GM18499 (cell line): ENCODE measurements at regions not wholly inside any gene's neighbourhood (a gene's known extent, or its start where the extent isn't known, plus 50 kb on each side); places are given as distances from the start of the nearest gene placed in this dataset.

Experiments
- ATAC-seq: cut with Tn5 transposase; IDR thresholded peaks from one replicate; pipeline ENCODE4 v1.9.1; 2021; ENCODE audit warnings: moderate number of reproducible peaks; ENCODE audit not compliant: insufficient read depth, unreplicated experiment

DNA sequence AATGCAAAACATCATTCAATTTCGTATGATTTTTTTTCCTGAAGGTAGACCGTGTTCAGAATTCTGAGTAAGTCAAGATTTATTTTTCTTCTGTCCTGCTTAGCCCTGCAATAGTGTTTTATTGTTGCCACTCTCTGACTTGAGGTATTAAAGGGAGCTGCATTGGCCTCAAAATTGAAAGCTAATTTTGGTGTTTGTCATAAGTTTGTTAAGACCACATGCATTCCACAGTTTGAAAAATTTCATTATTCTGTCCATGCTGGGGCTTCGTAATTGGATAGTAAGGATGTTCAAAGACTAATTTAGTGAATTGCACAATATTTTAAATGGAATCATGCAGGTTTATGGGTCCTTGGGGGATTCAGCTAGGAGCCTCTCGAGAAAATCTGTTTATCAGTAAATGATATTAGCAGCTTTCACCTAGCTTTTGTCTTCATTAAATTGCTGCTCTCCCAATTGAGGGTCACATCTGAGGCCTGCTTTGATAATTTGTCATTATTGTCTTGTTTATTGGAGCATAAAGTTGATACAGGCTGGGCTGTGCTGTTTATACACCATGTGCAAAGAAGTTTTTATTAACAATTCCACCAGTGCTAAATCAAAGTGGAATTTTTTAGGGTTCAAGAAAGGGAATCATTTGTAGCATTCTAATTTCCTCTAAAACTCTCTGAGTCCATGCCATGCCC is 339.8 kb upstream of the OBI1 start:
- ATAC-seq = no peak

DNA sequence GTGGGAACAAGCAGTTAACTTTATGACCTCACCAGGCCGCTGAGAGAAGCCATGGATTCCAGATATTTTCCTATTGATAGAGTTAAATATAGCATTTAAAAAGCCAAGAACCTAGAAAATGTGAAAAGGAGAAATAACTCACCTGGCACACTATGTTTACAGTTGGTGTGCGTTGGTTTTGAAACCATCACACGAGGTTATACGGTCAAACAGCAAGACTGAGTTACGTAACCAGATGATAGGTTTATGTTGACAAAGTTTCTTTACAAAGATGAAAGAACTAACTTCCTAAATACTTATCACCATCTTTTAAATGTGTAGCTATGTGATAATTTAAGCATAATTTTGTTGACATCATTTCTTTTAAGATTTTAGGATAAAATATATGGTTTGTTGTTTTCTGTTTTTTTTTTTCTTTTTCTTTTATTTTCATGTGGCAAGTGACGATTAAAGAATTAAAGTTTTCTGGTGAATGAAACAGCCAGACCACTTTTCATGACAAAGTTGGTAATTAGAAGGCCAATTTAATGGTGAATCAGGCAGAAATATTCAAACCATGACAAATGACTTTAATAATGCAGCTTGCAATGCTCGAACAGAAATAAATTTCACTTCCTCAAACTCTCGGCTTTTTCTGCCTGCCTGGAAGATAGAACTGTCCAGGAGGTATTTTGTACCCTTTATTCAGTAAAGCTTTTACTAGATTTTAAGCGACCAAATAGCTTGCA is 339.1 kb upstream of the OBI1 start:
- no peak for ATAC-seq

DNA sequence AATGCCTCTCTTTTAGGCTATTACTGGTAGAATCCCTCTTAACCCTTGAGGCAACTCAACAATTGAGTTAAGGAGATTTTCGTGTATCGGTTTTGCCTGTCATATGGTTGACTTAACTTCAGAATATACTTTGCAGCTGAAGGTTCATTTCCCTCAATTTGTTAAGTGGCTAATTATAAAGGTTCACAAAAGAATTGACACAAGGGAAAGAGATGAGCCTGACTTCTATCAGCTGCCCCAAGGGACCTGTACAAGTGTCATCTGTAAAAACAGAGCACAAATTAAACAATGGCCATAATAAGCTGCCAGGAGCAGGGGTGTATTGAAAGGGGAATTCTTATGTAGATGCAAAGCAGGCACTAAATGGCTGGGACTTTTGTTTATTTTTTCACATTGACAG is 334.8 kb upstream of the OBI1 start:
- no peak for ATAC-seq

DNA sequence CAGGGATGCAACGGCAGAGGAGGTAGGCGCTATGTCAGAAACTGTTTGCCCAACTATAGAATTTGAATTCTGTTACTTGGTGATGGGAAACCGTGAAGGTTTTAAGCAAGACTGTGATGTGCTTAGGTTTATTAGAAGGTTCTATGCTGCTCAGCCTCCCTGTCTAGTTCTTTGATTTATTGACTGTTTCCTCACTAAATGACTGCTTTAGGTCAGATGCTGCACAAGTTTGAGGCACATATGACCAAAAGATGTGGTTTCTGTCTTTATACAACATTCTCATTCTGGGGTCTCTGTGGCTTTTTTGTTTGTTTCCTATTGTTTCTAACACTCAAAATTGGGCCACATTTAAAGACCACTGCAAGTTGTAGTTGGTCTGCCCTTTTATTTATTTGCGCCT is 323.0 kb upstream of the OBI1 start:
- ATAC-seq = no peak

DNA sequence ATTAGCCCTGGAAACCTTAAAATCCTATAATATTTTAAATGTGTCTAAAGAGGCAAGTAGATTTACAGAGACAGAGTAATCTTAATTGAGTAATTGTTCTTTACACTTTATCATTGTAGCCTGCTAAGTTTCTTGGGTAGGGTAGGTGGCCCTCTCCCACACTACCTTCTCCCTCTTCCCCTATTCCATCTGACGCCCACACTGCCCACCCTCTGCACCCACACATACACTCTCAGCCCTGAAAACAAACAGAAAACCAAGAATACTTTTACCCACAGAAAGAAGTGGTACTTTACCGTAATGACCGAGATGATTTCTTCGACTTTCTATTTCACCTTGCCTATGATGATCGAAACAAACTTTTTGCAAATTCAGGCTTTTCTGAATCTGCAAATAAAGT is 320.4 kb upstream of the OBI1 start:
- no peak for ATAC-seq

DNA sequence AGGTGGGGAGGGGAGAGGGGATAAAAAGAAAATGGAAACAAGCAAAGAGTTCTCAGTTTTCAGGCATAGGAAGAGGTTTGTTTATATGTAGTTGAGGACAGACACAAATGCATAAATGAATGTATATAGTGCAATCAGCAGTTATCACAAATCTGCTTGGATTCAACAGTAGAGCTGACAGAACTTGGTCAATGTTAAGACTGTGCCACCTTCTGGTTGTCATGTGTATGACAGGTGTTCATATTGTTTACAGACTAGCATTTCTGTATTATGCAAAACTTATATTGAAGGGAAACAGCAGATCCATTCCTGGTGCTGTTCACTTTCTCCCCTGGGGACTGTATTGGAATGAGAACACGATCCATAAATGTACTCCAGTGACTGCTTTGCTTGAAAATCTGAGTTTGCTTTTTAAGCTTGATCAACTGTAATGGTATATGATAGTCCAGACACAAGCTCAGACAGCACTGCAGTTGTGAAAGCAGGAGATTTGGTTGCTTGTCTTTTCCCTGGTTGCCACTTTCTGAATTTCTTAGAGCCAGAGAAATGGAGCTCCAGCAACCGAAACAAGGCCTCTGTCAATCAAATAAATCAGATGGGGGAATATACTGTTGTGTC is 319.5 kb upstream of the OBI1 start:
- peak; percentile 88 for ATAC-seq

DNA sequence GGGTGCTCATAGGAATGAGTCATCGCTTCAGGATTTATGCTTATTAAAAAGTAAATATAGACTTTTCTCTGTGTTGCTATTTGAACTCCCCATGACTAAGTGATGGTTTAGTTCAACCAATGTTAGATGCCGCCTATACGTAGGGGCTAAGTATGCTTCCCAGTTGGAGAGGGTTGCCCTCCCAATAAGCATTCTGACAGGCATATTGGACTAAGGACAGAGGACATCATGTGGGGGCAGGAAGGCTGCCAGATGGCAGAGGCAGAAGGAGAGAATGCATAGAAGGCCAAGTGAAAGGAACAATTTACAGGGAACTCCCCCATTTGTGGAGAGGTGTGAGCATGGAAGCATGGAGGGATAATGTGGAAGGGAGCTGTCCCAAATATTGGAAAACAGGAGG is 318.4 kb upstream of the OBI1 start:
- ATAC-seq = no peak

DNA sequence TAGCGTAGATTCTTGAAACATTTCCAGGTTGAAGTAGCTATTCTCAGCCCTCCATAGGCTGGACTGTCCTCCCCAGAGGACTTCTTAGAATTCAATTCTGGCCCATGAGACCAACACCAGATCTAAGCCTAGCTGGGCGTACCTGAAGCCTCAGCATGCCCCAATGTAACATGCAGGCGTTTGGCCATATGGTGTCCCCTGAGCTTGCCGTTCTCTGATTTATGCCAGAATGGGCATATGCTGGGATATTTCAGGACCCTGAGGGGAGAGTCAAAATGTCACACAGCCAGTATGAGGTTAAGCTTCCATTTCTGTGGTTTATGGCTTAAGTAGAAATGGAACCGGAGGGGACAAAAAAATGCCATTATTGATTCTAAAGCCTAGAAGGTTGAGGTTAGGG is 317.7 kb upstream of the OBI1 start:
- ATAC-seq = no peak

DNA sequence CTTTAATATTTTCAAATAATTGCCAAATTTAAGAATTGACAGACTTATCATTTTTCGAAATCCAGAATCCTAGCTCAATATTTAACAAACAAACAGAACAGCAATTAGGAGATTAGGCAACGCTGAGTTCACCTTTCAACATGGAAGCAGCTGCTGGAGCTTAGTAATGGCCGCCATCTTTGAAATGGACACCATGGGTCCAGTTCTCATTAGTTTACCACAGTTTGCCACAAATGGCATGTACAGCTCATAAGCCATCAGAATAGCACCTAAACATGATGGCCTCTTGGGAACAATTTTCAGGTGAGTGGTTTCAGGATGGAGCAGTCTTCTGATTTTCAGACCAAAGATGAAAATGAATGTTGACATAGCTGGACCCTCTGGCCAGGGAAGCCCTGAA is 313.6 kb upstream of the OBI1 start:
- no peak for ATAC-seq

DNA sequence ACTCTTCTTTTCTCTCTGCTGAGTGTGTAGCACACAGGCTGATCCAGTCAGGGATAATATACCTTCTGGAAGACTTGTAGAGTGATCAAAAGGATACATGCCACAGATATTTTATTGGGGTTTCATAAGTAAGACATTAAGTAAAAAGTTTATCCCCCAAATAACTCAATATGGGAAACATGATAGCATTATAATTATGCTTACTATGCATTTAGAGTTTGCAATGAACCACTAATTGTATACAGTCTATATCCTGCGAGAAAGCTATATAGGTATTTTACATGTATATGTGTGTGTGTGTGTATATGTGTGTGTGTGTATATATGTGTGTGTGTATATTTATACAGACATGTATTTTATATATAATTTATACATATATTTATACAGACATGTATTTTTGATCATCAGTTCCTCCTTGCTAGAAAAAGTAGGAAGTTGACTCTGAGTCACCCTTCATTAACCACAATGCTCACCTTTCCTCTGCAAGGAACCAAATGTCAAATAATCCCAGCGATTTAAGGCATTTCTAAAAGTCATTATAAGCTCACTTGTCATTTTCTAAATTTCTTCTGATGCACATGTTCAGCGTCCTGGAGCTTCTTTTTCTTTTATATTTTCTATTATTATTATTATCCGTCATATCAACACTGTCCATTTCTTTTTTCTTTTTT is 312.5 kb upstream of the OBI1 start:
- ATAC-seq = no peak

DNA sequence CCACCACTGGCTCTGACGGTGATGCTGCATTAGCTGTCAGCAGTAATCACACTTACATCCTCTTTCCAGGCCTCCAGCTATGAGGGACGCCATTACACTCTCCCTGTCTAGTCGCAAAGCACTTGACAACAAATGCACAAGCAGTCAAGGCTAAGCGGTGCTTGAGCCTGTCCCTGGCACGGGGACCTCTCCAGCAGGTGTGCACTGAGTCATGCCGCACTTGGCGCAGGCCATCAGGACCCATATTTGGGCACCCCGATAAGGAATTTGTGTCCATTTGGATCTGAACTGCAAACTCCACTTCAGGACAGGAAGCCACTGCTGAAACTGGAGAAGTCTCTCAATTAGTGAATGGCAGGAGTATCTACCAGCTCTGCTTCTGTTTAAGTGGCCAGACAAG is 301.9 kb upstream of the OBI1 start:
- no peak for ATAC-seq

DNA sequence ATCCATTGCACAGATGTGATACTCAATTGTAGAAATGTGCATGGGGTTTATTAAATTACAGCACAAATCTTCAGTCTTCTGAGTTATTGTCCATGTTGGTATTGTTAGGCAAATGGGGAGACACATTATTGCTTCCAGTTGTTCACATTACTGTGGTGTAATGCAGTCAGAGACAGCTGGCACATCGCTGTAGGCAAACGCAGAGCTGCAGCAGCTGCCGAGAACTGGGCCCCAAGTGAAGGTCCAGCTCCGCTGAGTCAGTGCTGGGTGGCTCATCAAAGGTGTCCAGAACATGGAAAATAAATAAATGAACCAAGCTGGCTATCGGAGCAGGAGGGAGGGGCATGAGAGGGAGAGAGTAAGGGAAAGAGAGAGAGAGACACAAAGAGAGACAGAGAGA is 299.1 kb upstream of the OBI1 start:
- no peak for ATAC-seq

DNA sequence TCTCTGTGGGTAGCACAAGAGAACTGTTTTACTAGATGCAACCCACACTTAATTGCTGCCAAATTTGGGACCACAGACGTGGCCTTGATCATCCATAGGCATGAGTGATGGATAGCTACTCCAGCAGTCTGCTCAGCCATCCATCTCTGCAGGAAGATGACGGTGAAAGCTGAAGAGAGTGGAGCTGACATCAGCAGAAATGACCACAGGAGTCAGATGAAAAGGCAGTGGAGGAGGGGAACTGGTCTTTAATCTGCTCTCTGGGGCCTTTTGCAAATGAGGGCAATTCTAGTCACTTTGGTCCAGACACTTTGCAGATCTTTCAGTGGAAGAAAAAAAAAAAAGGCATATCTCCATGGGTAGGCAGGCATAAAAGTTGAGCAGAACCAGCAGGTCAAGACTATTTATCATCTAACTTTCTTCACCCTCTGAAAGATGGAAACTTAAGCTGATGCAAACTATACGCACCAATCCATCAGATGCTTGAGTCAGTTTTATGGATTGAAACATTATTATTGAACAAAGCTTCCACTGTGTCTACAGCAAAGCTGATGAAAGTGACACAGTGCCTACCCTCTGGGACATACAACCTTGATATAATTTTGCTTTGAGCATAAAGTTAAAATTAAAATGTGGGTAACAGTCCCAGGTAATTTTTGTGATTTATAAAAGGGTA is 281.6 kb upstream of the OBI1 start:
- no peak for ATAC-seq

DNA sequence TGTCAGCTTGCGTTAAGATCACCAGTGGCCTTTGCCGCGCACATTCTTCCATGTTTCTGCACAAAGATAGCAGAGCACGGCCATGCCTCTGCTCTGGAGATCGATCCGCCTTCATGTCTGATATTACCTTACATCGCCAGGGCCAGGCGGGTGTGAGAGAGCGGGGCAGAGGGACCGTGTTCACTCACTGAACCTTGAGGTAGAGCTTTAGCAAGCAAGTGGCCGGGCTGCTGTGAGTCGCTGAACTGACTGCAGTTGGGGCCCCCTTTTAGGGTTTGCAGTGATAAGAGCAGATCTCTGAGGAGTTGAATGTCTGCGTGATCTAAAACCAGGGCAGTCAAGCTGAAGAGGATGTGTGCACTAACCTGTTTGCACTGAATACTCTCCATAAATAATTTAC is 275.4 kb upstream of the OBI1 start:
- ATAC-seq = no peak

DNA sequence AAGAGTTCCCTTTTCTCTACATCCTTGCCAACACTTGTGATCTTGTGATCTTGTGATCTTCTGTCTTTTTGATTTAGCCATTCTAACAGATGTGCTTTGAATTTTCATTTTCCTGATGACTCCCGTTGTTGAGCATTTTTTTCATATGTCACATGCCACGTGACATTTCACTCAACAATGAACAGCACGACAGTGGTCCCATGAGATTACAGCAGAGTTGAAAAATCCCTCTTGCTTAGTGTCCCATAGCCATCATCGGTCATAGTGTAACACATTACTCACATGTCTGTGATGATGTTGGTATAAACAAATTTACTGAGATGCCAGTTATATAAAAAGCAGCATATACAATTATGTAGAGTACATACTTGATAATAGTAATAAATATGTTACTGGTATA is 256.1 kb upstream of the OBI1 start:
- no peak for ATAC-seq

DNA sequence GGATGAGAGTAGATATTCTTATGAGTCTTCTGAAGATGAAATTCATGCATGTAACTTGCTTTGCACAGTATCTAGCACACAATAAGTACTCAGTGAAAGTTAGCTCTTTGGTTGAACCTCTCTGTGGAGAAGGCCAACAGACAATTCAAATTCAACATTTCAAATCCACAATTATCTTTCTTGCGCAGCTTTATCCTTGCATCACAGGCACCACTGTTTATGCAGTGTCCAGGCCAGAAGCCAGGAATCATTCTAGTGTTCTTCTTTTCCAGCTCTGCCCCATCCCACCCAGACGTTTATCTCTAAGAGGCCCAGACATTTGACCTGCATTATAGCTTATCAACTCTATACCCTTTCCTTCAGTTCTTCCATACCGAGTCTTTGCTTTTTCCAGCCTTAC is 254.7 kb upstream of the OBI1 start:
- ATAC-seq = no peak

DNA sequence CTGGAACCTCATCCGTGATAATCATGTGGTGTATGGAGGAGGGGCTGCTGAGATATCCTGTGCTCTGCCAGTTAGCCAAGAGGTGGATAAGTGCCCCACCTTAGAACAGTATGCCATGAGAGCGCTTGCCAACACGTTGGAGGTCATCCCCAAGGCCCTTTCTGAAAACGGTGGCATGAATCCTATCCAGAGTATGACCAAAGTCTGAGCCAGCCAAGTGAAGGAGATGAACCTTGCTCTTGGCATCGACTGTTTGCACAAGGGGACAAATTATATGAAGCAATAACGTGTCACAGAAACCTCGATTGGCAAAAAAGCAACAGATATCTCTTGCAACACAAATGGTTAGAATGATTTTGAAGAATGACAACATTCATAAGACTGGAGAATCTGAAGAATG is 251.2 kb upstream of the OBI1 start:
- ATAC-seq = no peak

DNA sequence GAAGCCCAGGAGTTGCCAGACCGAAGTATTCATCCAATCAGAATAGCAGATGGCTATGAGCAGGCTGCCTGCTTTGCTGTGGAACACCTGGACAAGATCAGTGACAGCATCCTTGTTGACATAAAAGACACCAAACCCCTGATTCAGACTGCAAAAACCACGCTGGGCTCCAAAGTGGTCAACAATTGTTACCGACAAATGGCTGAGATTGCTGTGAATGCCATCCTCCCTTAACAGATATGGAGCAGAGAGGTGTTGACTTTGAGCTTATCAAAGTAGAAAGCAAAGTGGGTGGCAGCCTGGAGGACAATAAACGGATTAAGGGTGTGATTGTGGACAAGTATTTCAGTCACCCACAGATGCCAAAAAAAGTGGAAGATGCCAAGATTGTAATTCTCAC is 250.3 kb upstream of the OBI1 start:
- no peak for ATAC-seq

DNA sequence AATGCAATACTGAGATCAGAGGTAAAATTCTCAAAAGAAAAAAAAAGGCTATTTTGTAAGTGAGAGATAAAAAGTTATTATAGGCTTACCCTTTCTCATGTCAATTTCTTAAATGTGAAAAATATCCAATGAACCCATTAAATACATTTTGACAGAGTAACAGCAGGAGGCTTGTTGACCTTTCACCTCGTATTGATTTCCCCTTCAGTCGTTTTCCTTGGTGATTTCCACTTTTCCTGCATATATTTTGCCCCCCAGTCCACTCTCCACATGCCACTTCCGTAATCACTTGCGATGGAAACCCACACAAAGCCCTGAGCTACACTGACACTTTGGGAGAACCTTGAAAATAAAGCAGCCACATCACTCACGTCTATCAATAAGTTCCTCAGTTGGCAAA is 248.1 kb upstream of the OBI1 start:
- no peak for ATAC-seq

DNA sequence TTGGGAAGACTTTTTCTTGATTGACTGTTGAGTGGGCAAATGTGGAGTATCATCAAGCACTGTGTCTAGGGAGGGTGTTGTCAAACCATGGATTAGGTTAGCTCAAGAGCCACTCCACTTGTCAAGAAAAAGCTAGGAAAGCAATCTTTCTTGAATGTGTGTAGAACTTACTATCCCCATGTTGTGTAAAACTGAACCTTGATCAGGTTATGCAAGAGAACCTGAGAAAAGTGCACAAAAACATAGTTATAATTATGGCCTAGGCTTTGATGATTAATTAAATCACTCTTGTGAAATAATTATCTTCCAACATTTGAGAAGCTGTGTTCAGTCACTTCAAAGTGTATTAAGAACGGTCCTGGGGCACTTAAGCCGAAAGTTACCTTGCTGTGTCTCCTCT is 238.2 kb upstream of the OBI1 start:
- ATAC-seq = no peak

DNA sequence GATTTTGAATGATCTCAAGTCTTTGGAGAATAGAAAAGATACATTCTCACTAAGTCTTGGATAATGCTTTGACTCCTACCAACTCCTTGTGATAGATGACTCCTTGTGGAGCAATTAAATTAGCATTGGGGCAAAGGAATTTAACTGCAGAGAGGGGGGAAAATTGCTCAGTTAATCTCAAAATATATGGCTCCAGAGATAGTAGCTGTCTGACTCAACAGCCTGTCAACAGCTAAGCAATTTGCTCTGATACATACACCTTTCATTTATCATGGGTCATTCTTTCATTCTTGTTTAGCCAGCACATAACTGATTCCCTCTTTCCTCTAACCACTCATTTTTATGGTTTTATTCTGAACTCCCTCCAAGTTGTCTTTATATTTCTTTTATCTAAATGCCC is 225.6 kb upstream of the OBI1 start:
- no peak for ATAC-seq
